Activated naive CD4-positive, alpha-beta T cell treated with anti-CD3 and anti-CD28 coated beads, Interleukin-2, amount 10 ng/mL, durations not matched to agents 7 days and 5 days (primary cell): ENCODE measurements at regions not wholly inside any gene's neighbourhood (a gene's known extent, or its start where the extent isn't known, plus 50 kb on each side); places are given as distances from the start of the nearest gene placed in this dataset.
A peak's percentile ranks its signal among the peaks of the same experiment; 100 is the strongest.
"Not testable (repeated sequence)": the region's sequence is repeated elsewhere in the genome, so short reads cannot be mapped to it uniquely, and the experiment has no call there.

ENCODE experiments used
- CTCF ChIA-PET: fragments of 350-600 bp; sonication (Branson Sonifier 250); formaldehyde crosslinking; loops from one replicate; lab custom pipeline; 2021; ENCODE audit warnings: antibody characterized with exemption; lab: Charles Lee
- DNase-seq: peaks from one replicate; pipeline ENCODE4 v3.0.0-alpha.2; 2020
- H3K27ac Mint-ChIP-seq: one replicate; pipeline ENCODE4 v1.8.0; 2021; ENCODE audit warnings: mild to moderate bottlenecking, moderate library complexity, mixed read lengths
- H3K27me3 Mint-ChIP-seq: one replicate; pipeline ENCODE4 v1.8.0; 2021; ENCODE audit warnings: mild to moderate bottlenecking, mixed read lengths
- H3K36me3 Mint-ChIP-seq: one replicate; pipeline ENCODE4 v1.8.0; 2021; ENCODE audit warnings: mixed read lengths
- H3K4me1 Mint-ChIP-seq: one replicate; pipeline ENCODE4 v1.8.0; 2021; ENCODE audit warnings: mixed read lengths
- H3K4me3 Mint-ChIP-seq: one replicate; pipeline ENCODE4 v1.8.0; 2021; ENCODE audit warnings: mild to moderate bottlenecking, moderate library complexity, mixed read lengths
- H3K9me3 Mint-ChIP-seq: one replicate; pipeline ENCODE4 v1.8.0; 2021; ENCODE audit warnings: mixed read lengths

DNA sequence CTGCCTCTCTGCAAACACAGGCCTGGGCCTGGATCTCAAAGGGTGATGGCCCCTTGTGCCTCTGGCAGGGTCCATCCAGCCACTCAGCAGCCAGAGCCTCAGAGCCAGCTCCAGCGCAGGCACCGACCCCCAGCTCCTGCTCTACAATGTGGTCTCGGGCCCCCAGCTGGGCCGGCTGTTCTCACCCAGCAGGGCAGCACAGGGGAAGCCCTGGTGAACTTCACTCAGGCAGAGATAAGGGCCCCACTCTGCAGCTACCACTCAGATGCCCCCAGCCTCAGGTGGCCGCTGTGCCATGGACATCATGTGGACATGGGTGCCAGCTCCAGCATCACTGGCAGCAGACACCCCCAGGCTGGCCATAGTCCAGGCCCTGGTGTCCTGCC lies 173.1 kb downstream of the TBC1D2B start:
- CTCF ChIA-PET = no interaction called here
- no peaks in the 10 kb centered on the region for H3K36me3 Mint-ChIP-seq
- H3K4me3 Mint-ChIP-seq = no peak overlapping the region
- no peak for DNase-seq
- H3K27me3 Mint-ChIP-seq = peaks cover 36% of the 10 kb centered on the region
- H3K4me1 Mint-ChIP-seq = no peaks in the 10 kb centered on the region
- no peaks in the 10 kb centered on the region for H3K9me3 Mint-ChIP-seq
- H3K27ac Mint-ChIP-seq = no peak overlapping the region

DNA sequence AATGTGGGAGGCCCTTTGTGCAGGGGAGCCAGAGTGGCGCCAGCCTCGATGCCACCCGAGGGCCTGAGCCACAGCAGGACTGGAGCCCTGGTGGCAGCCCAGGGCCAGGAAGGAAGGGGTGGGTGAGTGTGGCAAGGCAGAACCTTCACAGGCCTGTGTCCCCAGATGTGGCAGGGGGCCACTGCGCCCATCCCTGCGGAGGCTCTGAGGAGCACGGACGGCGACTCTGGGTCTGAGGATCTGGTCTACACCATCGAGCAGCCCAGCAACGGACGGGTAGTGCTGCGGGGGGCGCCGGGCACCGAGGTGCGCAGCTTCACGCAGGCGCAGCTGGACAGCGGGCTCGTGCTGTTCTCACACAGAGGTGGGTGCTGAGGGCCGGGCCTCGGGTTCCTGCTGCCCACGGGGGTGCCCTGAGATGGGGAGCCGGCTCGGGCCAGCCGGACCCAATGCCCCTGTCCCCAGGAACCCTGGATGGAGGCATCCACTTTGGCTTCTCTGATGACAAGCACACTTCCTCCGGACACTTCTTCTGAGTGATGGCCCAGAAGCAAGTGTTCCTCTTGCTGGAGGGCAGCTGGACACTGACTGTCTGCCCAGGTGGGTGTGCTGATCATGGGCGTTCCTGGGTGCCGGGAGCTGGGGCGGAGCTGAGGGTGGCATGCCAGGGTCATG lies 173.6 kb downstream of the TBC1D2B start:
- not testable (repeated sequence) for H3K4me1 Mint-ChIP-seq, H3K9me3 Mint-ChIP-seq, H3K4me3 Mint-ChIP-seq, H3K27ac Mint-ChIP-seq, DNase-seq, H3K36me3 Mint-ChIP-seq
- CTCF ChIA-PET = interaction anchor here (0.6 kb wide), 1 partner anchor 233 kb away, joined by 3 read pairs; no protein-coding TSS in a partner anchor
- H3K27me3 Mint-ChIP-seq = peaks cover 33% of the 10 kb centered on the region

DNA sequence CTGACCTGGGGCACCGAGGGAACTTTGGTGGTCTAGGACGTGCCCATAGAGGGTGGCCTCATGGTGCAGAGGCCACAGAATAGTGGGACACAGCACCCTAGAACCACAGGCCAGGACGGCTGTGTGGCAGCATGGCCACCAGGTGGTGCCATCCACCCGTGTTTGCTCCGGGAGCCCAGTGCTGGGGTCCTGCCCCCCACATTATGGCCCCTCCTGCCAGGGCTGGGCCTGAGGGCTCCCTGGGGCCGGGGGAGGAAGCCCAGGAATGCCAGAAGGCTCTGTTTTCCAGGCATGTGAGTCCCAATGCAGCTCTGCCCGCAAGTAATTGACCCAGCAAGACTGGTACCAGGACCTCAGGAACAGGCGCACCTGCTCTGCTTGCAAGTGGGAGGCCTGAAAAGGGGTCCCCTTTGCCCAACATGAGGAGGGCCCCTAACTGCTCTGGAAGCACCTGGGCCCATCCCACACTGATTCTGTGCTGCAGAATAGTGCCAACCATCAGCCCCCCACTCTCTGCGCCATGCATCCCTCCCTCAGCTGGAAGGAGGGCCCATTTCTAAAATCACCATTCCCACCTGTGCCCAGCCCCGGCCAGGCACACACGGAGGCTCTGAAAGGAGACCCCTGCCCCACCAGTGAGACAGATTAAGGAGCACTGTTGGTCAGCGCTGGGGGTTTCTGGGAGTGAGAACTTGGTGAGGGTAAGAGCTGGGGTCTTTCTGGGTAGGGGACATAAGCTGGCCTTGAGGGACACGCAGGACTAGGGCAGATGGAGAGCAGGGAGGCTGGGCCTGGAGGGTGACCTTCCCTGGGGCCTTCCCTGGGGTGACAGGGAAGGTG lies 174.4 kb downstream of the TBC1D2B start:
- not testable (repeated sequence) for H3K27ac Mint-ChIP-seq
- CTCF ChIA-PET = interaction anchor here (0.6 to 1.5 kb wide), 7 partner anchors 11 to 233 kb away, joined by 3 to 6 read pairs (median 3); no protein-coding TSS in a partner anchor

GRCh38 chr15:77901921-77902750 lies 175.4 kb downstream of the TBC1D2B start:
- Mint-ChIP-seq H3K27me3 (peaks cover 16% of the 10 kb centered on the region), H3K27ac (no peak overlapping the region), H3K36me3 (no peaks in the 10 kb centered on the region), H3K4me1 (no peaks in the 10 kb centered on the region), H3K4me3 (no peak overlapping the region), H3K9me3 (no peaks in the 10 kb centered on the region)
- DNase-seq = no peak
- CTCF ChIA-PET = interaction anchor here (0.6 to 4.1 kb wide), 8 partner anchors 9 to 206 kb away, joined by 3 to 18 read pairs (median 4); no protein-coding TSS in a partner anchor

More for the DNA sequence above, 174.4 kb downstream of the TBC1D2B start:
- not testable (repeated sequence) for H3K9me3 Mint-ChIP-seq, H3K36me3 Mint-ChIP-seq, H3K4me1 Mint-ChIP-seq, H3K4me3 Mint-ChIP-seq
- peak; percentile 53 for DNase-seq
- peaks cover 25% of the 10 kb centered on the region for H3K27me3 Mint-ChIP-seq

GRCh38 chr15:77901251-77901881 lies 176.1 kb downstream of the TBC1D2B start:
- Mint-ChIP-seq H3K27ac (no peak overlapping the region), H3K9me3 (no peaks in the 10 kb centered on the region), H3K4me1 (no peaks in the 10 kb centered on the region), H3K36me3 (no peaks in the 10 kb centered on the region), H3K27me3 (peaks cover 9% of the 10 kb centered on the region), H3K4me3 (no peak overlapping the region)
- CTCF ChIA-PET = interaction anchor here (1.1 to 4.1 kb wide), 5 partner anchors 7 to 318 kb away, joined by 3 to 18 read pairs (median 6); no protein-coding TSS in a partner anchor
- no peak for DNase-seq

DNA sequence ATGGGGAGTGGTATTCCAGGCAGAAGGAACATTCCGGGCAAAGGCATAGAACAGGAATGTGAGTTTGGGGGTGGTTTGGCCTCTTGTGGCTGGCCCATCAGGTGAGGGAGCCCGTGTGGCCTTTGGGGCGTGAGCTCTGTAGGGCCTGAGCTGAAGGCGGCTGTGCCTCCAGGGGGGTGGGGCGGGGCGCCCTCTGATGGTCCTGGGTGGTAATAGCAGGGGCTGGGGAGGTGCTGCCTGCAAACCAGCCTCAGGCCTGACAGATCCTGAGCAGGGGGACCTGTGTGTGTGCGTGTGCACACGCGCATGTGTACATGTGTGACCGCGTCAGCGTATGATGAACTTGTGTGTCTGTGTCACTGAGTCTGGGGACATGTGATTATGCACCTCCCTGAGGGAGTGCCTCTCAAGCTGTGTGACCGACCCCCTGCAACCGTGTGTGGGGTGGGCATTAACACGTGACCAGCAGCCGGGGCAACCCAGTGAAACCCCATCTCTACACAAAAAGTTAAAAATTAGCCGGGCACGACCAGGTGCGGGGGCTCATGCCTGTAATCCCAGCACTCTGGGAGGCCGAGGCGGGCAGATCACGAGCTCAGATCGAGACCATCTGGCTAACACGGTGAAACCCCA lies 177.1 kb downstream of the TBC1D2B start:
- not testable (repeated sequence) for H3K36me3 Mint-ChIP-seq, H3K9me3 Mint-ChIP-seq, H3K4me3 Mint-ChIP-seq, H3K27ac Mint-ChIP-seq, H3K4me1 Mint-ChIP-seq
- CTCF ChIA-PET = interaction anchor here (0.6 to 4.1 kb wide), 4 partner anchors 8 to 340 kb away, joined by 3 to 18 read pairs (median 6); no protein-coding TSS in a partner anchor
- H3K27me3 Mint-ChIP-seq = peaks cover 13% of the 10 kb centered on the region
- peak; percentile 68 for DNase-seq

DNA sequence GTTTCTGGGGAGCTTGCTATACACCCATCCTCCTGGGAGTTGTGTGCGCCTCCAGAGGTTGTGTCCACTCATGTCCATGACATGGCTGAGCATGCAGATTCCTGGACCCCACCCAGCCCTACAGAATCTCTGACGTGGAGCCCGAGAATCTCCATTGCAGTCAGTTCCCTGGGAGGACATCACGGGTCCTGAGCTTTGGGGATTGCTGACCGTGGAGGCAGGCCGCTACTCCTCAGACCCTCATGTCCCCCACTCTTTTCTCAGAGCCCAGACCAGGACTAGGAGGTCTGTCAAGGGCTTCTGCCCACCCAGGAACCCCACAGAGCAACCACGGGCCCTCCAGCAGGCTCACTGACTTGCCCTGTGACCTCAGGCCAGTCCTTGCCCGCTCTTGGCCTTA lies 177.7 kb downstream of the TBC1D2B start:
- H3K27me3 Mint-ChIP-seq = peaks cover 19% of the 10 kb centered on the region
- H3K36me3 Mint-ChIP-seq, H3K27ac Mint-ChIP-seq, H3K9me3 Mint-ChIP-seq, DNase-seq, H3K4me3 Mint-ChIP-seq, H3K4me1 Mint-ChIP-seq: not testable (repeated sequence)
- CTCF ChIA-PET = interaction anchor here (0.6 to 4.1 kb wide), 3 partner anchors 9 to 340 kb away, joined by 3 to 18 read pairs (median 8); no protein-coding TSS in a partner anchor

DNA sequence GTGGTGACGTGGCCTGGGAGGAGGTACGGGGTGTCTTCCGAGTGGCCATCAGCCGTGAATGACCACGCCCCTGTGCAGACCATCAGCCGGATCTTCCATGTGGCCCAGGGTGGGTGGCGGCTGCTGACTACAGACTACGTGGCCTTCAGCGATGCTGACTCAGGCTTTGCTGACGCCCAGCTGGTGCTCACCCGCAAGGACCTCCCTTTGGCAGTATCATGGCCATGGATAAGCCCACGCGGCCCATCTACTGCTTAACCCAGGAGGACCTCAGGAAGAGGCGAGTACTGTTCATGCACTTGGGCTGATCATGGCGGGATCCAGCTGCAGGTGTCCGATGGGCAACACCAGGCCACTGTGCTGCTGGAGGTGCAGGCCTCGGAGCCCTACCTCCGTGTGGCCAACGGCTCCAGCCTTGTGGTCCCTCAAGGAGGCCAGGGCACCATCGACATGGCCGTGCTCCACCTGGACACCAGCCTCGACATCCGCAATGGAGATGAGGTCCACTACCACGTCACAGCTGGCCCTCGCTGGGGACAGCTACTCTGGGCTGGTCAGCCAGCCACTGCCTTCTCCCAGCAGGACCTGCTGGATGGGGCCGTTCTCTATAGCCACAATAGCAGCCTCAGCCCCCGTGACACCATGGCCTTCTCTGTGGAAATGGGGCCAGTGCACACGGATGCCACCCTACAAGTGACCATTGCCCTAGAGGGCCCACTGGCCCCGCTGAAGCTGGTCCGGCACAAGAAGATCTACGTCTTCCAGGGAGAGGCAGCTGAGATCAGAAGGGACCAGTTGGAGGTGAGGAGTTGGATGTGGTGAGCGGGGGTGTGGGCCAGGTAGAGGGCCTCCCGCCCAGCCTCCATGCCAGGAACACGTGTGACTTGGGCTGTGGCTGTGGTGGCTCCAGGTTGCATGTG lies 178.4 kb downstream of the TBC1D2B start:
- H3K4me3 Mint-ChIP-seq = no peak overlapping the region
- CTCF ChIA-PET = interaction anchor here (2.7 to 4.1 kb wide), 2 partner anchors 10 to 12 kb away, joined by 8 to 18 read pairs; no protein-coding TSS in a partner anchor
- DNase-seq = no peak
- H3K36me3 Mint-ChIP-seq = no peaks in the 10 kb centered on the region
- no peaks in the 10 kb centered on the region for H3K4me1 Mint-ChIP-seq
- H3K27ac Mint-ChIP-seq = peak overlapping the region; percentile 11
- no peaks in the 10 kb centered on the region for H3K9me3 Mint-ChIP-seq
- H3K27me3 Mint-ChIP-seq = peaks cover 23% of the 10 kb centered on the region

DNA sequence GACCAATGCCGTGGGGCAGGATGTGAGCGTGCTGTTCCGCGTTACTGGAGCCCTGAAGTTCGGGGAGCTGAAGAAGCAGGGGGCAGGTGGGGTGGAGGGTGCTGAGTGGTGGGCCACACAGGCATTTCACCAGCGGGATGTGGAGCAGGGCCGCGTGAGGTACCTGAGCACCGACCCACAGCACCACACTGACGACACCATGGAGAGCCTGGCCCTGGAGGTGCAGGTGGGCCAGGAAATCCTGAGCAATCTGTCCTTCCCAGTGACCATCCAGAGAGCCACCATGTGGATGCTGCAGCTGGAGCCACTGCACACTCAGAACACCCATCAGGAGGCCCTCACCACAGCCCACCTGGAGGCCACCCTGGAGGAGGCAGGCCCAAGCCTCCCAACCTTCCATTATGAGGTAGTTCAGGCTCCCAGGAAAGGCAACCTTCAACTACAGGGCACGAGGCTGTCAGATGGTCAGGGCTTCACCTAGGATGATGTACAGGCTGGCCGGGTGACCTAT lies 179.6 kb downstream of the TBC1D2B start:
- Mint-ChIP-seq H3K4me1 (no peaks in the 10 kb centered on the region), H3K4me3 (no peak overlapping the region), H3K27ac (no peak overlapping the region), H3K36me3 (no peaks in the 10 kb centered on the region), H3K9me3 (no peaks in the 10 kb centered on the region), H3K27me3 (peaks cover 34% of the 10 kb centered on the region)
- CTCF ChIA-PET = no interaction called here
- no peak for DNase-seq

DNA sequence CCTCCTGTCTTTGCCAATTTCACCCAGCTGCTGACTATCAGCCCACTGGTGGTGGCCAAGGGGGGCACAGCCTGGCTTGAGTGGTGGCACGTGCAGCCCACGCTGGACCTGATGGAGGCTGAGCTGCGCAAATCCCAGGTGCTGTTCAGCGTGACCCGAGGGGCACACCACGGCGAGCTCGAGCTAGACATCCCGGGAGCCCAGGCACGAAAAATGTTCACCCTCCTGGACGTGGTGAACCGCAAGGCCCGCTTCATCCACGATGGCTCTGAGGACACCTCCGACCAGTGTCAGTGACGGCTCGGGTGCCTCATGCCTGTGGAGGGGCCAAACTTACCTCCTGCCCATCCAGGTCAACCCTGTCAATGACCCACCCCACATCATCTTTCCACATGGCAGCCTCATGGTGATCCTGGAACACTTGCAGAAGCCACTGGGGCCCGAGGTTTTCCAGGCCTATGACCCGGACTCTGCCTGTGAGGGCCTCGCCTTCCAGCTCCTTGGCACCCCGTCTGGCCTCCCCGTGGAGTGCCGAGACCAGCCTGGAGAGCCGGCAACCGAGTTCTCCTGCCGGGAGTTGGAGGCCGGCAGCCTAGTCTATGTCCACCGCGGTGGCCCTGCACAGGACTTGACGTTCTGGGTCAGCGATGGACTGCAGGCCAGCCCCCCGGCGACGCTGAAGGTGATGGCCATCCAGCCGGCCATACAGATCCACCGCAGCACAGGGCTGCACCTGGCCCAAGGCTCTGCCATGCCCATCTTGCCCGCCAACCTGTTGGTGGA lies 180.2 kb downstream of the TBC1D2B start:
- CTCF ChIA-PET, H3K36me3 Mint-ChIP-seq: not testable (repeated sequence)

DNA sequence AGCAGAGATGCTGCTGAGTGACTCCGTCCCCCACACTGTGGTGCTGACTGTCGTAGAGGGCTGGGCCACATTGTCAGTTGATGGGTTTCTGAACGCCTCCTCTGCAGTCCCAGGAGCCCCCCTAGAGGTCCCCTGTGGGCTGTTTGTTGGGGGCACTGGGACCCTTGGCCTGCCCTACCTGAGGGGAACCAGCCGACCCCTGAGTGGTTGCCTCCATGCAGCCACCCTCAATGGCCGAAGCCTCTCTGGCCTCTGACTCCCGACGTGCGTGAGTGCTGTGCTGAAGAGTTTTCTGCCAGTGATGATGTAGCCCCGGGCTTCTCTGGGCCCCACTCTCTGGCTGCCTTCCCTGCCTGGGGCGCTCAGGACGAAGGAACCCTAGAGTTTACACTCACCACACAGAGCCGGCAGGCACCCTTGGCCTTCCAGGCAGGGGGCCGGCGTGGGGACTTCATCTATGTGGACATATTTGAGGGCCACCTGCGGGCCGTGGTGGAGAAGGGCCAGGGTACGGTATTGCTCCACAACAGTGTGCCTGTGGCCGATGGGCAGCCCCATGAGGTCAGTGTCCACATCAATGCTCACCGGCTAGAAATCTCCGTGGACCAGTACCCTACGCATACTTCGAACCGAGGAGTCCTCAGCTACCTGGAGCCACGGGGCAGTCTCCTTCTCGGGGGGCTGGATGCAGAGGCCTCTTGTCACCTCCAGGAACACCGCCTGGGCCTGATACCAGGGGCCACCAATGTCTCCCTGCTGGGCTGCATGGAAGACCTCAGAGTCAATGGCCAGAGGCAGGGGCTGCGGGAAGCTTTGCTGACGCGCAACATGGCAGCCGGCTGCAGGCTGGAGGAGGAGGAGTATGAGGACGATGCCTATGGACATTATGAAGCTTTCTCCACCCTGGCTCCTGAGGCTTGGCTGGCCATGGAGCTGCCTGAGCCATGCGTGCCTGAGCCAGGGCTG lies 181.1 kb downstream of the TBC1D2B start:
- H3K27ac Mint-ChIP-seq, H3K4me3 Mint-ChIP-seq, DNase-seq, H3K4me1 Mint-ChIP-seq, CTCF ChIA-PET, H3K36me3 Mint-ChIP-seq, H3K9me3 Mint-ChIP-seq: not testable (repeated sequence)
- peaks cover 46% of the 10 kb centered on the region for H3K27me3 Mint-ChIP-seq

More for the DNA sequence above, 180.2 kb downstream of the TBC1D2B start:
- H3K9me3 Mint-ChIP-seq, H3K27ac Mint-ChIP-seq, DNase-seq, H3K4me1 Mint-ChIP-seq, H3K4me3 Mint-ChIP-seq: not testable (repeated sequence)
- peaks cover 41% of the 10 kb centered on the region for H3K27me3 Mint-ChIP-seq
